GM12873 (cell line): ENCODE measurements at regions not wholly inside any gene's neighbourhood (a gene's known extent, or its start where the extent isn't known, plus 50 kb on each side); places are given as distances from the start of the nearest gene placed in this dataset.

Experiments used
- CTCF ChIP-seq: IDR thresholded peaks from 2 replicates; pipeline ENCODE4 v1.5.1; 2012; ENCODE audit warnings: low read depth, mild to moderate bottlenecking, moderate library complexity, low read length, control low read depth; ENCODE audit not compliant: insufficient read depth; ENCODE audit errors: missing control alignments

- TF ChIP-seq CTCF = no peak
Measured at GRCh38 chr10:53508197-53508596, 735.6 kb upstream of the MBL2 start.

- TF ChIP-seq CTCF = no peak
Measured at GRCh38 chr10:53491774-53492173, 719.2 kb upstream of the MBL2 start.

GRCh38 chr10:53490553-53490952 is 718.0 kb upstream of the MBL2 start:
- TF ChIP-seq CTCF = no peak

- TF ChIP-seq CTCF = no peak
Measured at GRCh38 chr10:53489335-53490182, 717.0 kb upstream of the MBL2 start.

GRCh38 chr10:53487019-53487983 is 714.7 kb upstream of the MBL2 start:
- TF ChIP-seq CTCF = no peak

GRCh38 chr10:53479365-53479764 is 706.8 kb upstream of the MBL2 start:
- no peak for TF ChIP-seq CTCF

GRCh38 chr10:53477313-53477675 is 704.7 kb upstream of the MBL2 start:
- no peak for TF ChIP-seq CTCF
